ENCODE measurements at regions not wholly inside any gene's neighbourhood (a gene's known extent, or its start where the extent isn't known, plus 50 kb on each side); places are given as distances from the start of the nearest gene placed in this dataset.

DNA sequence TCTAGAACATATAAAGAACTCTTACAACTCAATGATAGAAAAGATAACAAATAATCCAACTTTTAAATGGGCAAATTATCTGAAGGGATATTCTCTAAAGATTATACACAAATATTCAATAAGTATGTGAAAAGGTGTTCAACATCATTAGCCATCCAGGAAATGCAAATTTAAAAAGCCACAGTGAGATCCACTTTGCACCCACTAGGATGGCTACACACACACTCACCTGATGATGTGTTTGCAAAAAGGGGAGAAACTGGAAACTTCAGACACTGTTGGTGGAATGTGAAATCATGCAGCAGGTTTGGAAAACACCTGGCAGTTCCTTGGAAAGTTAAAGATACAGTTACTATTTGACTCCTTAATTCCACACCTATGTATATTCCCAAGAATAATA is 87.2 kb upstream of the GYPC start:
- no peak for DNase-seq (ENCODE audit: low read depth)

DNA sequence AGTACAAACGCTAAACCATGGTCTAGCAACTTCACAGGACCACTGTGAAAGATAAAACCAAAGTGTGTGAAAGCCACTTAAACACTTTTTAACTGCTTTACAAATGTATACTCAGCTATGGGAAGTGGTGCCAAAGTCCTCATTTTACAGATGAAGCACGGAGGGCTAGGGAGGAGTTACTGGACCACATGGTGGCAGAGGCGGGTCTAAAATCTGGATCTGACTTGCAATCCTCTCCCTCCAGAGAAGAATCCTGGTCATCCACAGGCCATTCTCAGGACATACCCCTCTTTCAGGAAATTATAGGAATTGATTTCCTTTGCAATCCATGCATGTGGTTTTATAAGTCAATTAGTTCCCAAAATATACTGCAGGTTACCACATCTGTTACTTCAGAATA is 84.6 kb upstream of the GYPC start:
- DNase-seq (ENCODE audit: low read depth), result no peak

DNA sequence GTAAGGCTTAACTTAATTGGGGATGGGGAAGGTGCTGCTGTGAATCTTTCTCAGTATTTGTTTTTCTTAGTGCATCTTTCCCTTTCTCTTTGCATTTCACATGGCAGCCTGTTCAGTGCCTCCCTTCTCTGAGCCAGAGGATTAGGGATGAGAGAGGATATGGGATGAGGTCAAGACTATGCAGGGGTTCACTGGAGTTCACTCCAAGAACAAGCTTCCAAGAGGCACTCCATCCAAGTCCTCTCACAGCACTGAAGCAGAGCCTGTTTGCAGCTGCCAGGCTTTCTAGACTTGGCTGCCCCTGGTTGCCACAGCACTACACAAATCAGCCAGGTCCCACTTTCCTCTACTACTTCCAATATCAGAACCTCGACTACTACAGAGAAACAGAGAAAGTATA is 80.3 kb upstream of the GYPC start:
- DNase-seq (ENCODE audit: low read depth), result no peak

DNA sequence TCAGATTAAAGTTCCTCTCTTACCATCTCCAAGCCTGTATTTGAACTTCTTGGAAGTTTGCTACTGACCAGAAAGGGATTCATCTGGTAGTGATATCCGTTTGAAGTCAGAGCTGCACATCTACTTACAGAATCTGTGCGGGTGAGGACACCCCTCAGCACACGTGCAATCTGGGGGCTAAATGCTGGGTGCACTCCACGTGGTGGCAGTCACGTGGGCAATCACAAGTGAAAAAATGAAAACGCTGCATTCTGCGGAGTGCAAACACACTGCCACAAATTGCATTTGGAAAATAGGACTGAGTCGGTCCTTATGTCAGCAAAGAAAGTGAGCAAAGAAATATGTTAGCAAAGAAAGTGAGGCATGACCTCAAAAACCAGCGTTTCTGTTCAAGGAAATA is 76.1 kb upstream of the GYPC start:
- DNase-seq (ENCODE audit: low read depth), result no peak

DNA sequence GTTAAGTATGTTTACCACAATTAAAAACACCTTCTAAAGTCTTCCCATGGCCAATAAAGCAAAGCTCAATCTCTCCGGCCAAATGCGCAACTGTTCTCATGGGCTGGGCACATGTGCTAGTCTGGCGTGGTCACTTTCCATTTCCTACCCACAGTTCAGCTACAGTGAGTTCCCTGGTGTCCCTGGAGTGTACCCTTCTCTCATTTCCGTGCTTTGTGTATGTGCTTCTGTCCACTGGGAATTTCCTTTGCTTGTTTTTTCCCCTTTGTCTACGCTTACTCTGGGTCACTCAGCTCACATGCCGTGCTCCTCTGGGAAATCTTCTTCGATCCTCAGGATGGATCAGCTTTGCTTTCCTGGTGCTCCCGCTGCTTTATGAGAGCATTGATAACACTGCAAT is 69.6 kb upstream of the GYPC start:
- DNase-seq (ENCODE audit: low read depth), result no peak

DNA sequence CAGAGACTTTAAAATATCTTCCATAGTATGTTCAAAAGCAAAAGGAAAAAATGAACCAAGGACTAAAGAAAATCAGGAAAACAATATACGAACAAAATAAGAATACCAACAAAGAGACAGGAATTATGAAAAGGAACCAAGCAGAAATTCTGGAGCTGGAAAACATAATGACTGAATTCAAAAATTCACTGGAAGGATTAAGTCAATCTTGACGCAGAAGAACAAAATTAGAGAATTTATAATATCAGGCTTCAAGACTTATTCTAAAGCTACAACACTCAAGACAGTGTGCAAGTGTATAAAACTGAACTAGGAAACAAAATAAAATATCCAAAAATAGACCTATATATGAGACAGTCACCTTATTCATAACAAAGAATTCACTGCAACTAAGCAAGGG is 56.9 kb upstream of the GYPC start:
- no peak for DNase-seq (ENCODE audit: low read depth)

DNA sequence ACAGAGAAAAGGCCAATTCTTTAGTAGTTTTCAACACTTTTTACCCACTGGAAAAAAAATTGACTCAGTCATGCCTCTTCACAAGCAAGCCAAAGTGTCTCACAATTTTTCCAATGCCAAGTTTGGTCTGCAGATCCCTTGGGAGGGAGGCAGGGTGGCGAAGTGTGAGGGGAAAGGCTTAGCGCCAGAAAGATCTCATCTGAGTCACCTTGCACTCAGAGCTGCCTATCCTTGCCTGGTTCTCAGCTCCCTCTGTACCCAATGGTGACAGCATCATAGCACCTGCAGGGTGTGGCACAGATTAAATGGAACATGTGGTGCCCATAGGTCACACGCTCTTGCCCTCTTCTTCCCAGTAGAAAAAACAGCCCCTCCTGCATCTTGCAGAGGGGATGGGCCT is 55.2 kb upstream of the GYPC start:
- no peak for DNase-seq (ENCODE audit: low read depth)

DNA sequence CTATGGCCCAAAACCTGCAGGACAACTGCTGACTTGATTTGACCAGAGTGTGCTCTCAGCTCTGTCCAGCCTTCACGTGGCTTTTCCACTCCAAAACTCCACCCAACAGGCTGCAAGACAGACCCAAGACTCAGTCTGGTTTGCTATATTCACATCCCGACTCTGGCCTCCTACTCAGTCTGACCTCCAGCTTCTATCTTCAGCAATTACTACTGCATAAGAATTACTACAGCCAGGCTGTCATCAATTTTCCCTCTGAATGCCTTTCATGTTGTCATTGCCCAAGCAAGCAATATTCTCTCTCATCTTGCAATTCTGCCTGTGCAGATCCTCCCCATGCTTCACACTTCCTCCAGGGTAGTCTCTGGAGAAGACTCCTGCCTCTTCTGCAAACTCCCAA is 53.6 kb upstream of the GYPC start:
- no peak for DNase-seq (ENCODE audit: low read depth)
